Lower lobe of right lung (tissue), 2 donors: ENCODE measurements at regions not wholly inside any gene's neighbourhood (a gene's known extent, or its start where the extent isn't known, plus 50 kb on each side); places are given as distances from the start of the nearest gene placed in this dataset.
A peak's percentile ranks its signal among the peaks of the same experiment; 100 is the strongest.
"Not testable (repeated sequence)": the region's sequence is repeated elsewhere in the genome, so short reads cannot be mapped to it uniquely, and the experiment has no call there.

Source experiments
- ATAC-seq, 2 donors: fragments of 200-7000 bp; cut with Tn5 transposase; one replicate each; pipeline ENCODE4 v1.9.1; 2020 to 2022; ENCODE audit warnings: mild to moderate bottlenecking in 2 of 2, moderate library complexity in 2 of 2
- DNase-seq: peaks from one replicate; pipeline ENCODE4 v3.0.0-alpha.2; 2020
- H3K27ac ChIP-seq: fragments of 200-600 bp; one replicate; pipeline ENCODE4 v1.8.0; 2022
- H3K27me3 ChIP-seq: fragments of 200-600 bp; one replicate; pipeline ENCODE4 v1.8.0; 2022; ENCODE audit warnings: low read depth
- H3K36me3 ChIP-seq: fragments of 200-600 bp; one replicate; pipeline ENCODE4 v1.8.0; 2022; ENCODE audit warnings: mild to moderate bottlenecking
- H3K4me1 ChIP-seq: fragments of 200-600 bp; one replicate; pipeline ENCODE4 v1.8.0; 2022
- H3K4me3 ChIP-seq: fragments of 200-600 bp; one replicate; pipeline ENCODE4 v1.8.0; 2022; ENCODE audit warnings: mild to moderate bottlenecking
- H3K9me3 ChIP-seq: fragments of 200-600 bp; one replicate; pipeline ENCODE4 v1.8.0; 2022
- CTCF ChIP-seq: fragments of 200-600 bp; IDR thresholded peaks from one replicate; pipeline ENCODE4 v1.8.0; 2022; ENCODE audit warnings: antibody characterized with exemption, mild to moderate bottlenecking
- intact Hi-C: fragments of 100-400 bp; cut with DNase I; formaldehyde crosslinking; loops from one replicate; pipeline ENCODE4 v1.11.0; 2022
- donor health status: DM: no; HTN: yes; CAD: no; lungs with severe emphysema.

GRCh38 chr16:29151317-29151716 lies 166.5 kb downstream of the LAT start:
- no peak overlapping the region for H3K4me3 ChIP-seq
- TF ChIP-seq CTCF: no peak
- no peak overlapping the region for H3K27ac ChIP-seq
- no peaks in the 10 kb centered on the region for H3K36me3 ChIP-seq
- DNase-seq (peak; percentile 24), ATAC-seq (no peak)
- no peaks in the 10 kb centered on the region for H3K27me3 ChIP-seq
- no peaks in the 10 kb centered on the region for H3K9me3 ChIP-seq
- intact Hi-C loops: no loop called here
- H3K4me1 ChIP-seq: peaks cover 7% of the 10 kb centered on the region

GRCh38 chr16:29149912-29150311 lies 165.1 kb downstream of the LAT start:
- H3K4me1 ChIP-seq, H3K27ac ChIP-seq, H3K4me3 ChIP-seq, DNase-seq, H3K27me3 ChIP-seq, intact Hi-C loops, H3K9me3 ChIP-seq, H3K36me3 ChIP-seq, ATAC-seq: not testable (repeated sequence)

- ATAC-seq: peak; percentile 55 to 66
- no peak for TF ChIP-seq CTCF
Observed at GRCh38 chr16:29148867-29149272, 164.0 kb downstream of the LAT start.

DNA sequence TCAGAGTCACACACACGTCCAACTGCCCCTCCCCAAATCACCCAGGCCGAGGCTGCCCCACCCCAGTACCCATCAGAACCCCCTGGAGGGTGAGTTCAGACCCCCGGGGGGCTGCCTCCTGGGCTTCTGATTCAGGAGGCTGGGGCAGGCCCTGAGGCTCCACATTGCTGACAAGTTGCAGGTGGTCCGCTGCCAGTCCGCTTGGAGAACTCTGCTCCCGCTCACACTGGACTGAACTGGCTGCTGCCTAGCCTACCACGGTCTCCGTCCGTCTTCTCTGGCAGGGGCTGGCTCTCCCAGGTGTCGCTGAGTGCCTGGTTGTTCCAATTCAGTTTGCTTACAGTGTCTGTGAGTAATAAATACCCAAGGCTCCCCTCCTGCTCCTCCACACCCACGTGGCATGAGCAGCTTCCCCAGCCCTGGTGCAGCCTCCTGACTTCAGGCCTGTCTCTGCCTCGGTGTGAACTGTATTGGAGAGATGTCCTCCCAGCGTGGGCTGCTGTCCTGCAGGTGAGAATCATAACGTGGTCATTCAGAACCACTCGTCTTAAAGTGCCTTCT lies 163.4 kb downstream of the LAT start:
- H3K27me3 ChIP-seq: no peaks in the 10 kb centered on the region
- intact Hi-C loops: no loop called here
- DNase-seq (peak; percentile 43), ATAC-seq (peak in 1 of 2 donors; percentile 19)
- no peak for TF ChIP-seq CTCF
- H3K4me1 ChIP-seq: peaks cover 7% of the 10 kb centered on the region
- H3K36me3 ChIP-seq: no peaks in the 10 kb centered on the region
- no peaks in the 10 kb centered on the region for H3K9me3 ChIP-seq
- H3K27ac ChIP-seq: peak overlapping the region; percentile 31
- H3K4me3 ChIP-seq: no peak overlapping the region

More at GRCh38 chr16:29148867-29149272, 164.0 kb downstream of the LAT start:
- H3K9me3 ChIP-seq: no peaks in the 10 kb centered on the region
- H3K4me1 ChIP-seq: peaks cover 7% of the 10 kb centered on the region
- no peaks in the 10 kb centered on the region for H3K27me3 ChIP-seq
- peak overlapping the region; percentile 31 for H3K27ac ChIP-seq
- H3K4me3 ChIP-seq: no peak overlapping the region
- intact Hi-C loops: no loop called here
- peak; percentile 82 for DNase-seq
- no peaks in the 10 kb centered on the region for H3K36me3 ChIP-seq

- H3K4me3 ChIP-seq, H3K9me3 ChIP-seq, H3K4me1 ChIP-seq, H3K27me3 ChIP-seq, H3K27ac ChIP-seq, intact Hi-C loops, H3K36me3 ChIP-seq: not testable (repeated sequence)
- DNase-seq: peak; percentile 67
- ATAC-seq: peak; percentile 32 to 39
Observed at GRCh38 chr16:29147710-29148109, 162.9 kb downstream of the LAT start.

- H3K36me3 ChIP-seq, H3K27ac ChIP-seq, intact Hi-C loops, H3K9me3 ChIP-seq, H3K4me3 ChIP-seq, H3K27me3 ChIP-seq, H3K4me1 ChIP-seq, ATAC-seq: not testable (repeated sequence)
- DNase-seq: peak; percentile 28
Observed at GRCh38 chr16:29146808-29147643, 162.2 kb downstream of the LAT start.

DNA sequence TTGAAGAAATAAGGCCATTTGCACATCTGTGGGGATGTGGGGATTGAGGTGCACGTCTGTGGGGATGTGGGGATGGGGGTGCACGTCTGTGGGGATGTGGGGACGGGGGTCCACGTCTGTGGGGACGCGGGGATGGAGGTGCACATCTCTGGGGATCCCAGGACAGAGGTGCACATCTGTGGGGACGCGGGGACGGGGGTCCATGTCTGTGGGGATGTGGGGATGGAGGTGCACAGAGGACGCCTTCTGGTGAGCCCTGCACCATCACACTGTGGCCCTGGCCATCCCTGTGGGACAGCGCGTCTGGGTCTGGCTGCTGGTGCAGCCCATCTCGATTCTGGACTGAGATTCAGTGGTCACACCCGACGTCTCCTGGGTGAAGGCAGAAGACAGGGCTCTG lies 161.4 kb downstream of the LAT start:
- ATAC-seq: no peak
- Histone ChIP-seq H3K4me3 (no peak overlapping the region), H3K4me1 (peaks cover 7% of the 10 kb centered on the region), H3K27ac (no peak overlapping the region), H3K27me3 (no peaks in the 10 kb centered on the region), H3K36me3 (no peaks in the 10 kb centered on the region), H3K9me3 (no peaks in the 10 kb centered on the region)
- TF ChIP-seq CTCF: no peak
- DNase-seq: peak; percentile 35
- intact Hi-C loops: no loop called here

- H3K36me3 ChIP-seq, intact Hi-C loops, H3K27ac ChIP-seq, H3K27me3 ChIP-seq, H3K4me3 ChIP-seq, ATAC-seq, H3K9me3 ChIP-seq, H3K4me1 ChIP-seq: not testable (repeated sequence)
- peak; percentile 37 for DNase-seq
Observed at GRCh38 chr16:29145486-29146225, 160.8 kb downstream of the LAT start.

GRCh38 chr16:29145086-29145485 lies 160.2 kb downstream of the LAT start:
- ATAC-seq, H3K27ac ChIP-seq, intact Hi-C loops, H3K36me3 ChIP-seq, H3K4me1 ChIP-seq, H3K27me3 ChIP-seq, H3K4me3 ChIP-seq, H3K9me3 ChIP-seq: not testable (repeated sequence)
- peak; percentile 6 for DNase-seq
